WTC11 (cell line): ENCODE measurements at regions not wholly inside any gene's neighbourhood (a gene's known extent, or its start where the extent isn't known, plus 50 kb on each side); places are given as distances from the start of the nearest gene placed in this dataset.

Source experiments
- CBFB ChIP-seq: sonication (generic); formaldehyde crosslinking; IDR thresholded peaks from 2 replicates; pipeline ENCODE4 v1.8.1; 2022; ENCODE audit warnings: mild to moderate bottlenecking, low read depth, missing genetic modification reagents
- ESRRA ChIP-seq: sonication (generic); formaldehyde crosslinking; IDR thresholded peaks from 2 replicates; pipeline ENCODE4 v1.8.1; 2022; ENCODE audit warnings: mild to moderate bottlenecking, missing genetic modification reagents, borderline replicate concordance
- ZNF121 ChIP-seq: sonication (generic); formaldehyde crosslinking; IDR thresholded peaks from 2 replicates; pipeline ENCODE4 v1.8.0; 2023; ENCODE audit warnings: missing genetic modification reagents
- TF ChIP-seq, protein P1 (sequence below): sonication (generic); formaldehyde crosslinking; IDR thresholded peaks from 2 replicates; pipeline ENCODE4 v1.8.0; 2022; ENCODE audit warnings: mild to moderate bottlenecking, missing genetic modification reagents
- TF ChIP-seq, protein P2 (sequence below): sonication (generic); formaldehyde crosslinking; IDR thresholded peaks from 2 replicates; pipeline ENCODE4 v1.8.1; 2023; ENCODE audit warnings: mild to moderate bottlenecking, missing genetic modification reagents
- TF ChIP-seq, protein P3 (sequence below): sonication (generic); formaldehyde crosslinking; IDR thresholded peaks from 2 replicates; pipeline ENCODE4 v1.8.1; 2023; ENCODE audit warnings: mild to moderate bottlenecking, missing genetic modification reagents, moderate library complexity
- TF ChIP-seq, protein P4 (sequence below): fragments of 200-600 bp; IDR thresholded peaks from 2 replicates; pipeline ENCODE4 v1.8.0; 2022; ENCODE audit warnings: antibody characterized with exemption

- TF ChIP-seq, protein P1, sequence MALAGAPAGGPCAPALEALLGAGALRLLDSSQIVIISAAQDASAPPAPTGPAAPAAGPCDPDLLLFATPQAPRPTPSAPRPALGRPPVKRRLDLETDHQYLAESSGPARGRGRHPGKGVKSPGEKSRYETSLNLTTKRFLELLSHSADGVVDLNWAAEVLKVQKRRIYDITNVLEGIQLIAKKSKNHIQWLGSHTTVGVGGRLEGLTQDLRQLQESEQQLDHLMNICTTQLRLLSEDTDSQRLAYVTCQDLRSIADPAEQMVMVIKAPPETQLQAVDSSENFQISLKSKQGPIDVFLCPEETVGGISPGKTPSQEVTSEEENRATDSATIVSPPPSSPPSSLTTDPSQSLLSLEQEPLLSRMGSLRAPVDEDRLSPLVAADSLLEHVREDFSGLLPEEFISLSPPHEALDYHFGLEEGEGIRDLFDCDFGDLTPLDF (CRISPR knock-in tag): no peak
- TF ChIP-seq, protein P2, sequence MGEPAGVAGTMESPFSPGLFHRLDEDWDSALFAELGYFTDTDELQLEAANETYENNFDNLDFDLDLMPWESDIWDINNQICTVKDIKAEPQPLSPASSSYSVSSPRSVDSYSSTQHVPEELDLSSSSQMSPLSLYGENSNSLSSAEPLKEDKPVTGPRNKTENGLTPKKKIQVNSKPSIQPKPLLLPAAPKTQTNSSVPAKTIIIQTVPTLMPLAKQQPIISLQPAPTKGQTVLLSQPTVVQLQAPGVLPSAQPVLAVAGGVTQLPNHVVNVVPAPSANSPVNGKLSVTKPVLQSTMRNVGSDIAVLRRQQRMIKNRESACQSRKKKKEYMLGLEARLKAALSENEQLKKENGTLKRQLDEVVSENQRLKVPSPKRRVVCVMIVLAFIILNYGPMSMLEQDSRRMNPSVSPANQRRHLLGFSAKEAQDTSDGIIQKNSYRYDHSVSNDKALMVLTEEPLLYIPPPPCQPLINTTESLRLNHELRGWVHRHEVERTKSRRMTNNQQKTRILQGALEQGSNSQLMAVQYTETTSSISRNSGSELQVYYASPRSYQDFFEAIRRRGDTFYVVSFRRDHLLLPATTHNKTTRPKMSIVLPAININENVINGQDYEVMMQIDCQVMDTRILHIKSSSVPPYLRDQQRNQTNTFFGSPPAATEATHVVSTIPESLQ: no peak
- TF ChIP-seq CBFB (CRISPR knock-in tag) (no peak), ESRRA (CRISPR knock-in tag) (no peak), ZNF121 (CRISPR knock-in tag) (no peak)
- TF ChIP-seq, protein P3, sequence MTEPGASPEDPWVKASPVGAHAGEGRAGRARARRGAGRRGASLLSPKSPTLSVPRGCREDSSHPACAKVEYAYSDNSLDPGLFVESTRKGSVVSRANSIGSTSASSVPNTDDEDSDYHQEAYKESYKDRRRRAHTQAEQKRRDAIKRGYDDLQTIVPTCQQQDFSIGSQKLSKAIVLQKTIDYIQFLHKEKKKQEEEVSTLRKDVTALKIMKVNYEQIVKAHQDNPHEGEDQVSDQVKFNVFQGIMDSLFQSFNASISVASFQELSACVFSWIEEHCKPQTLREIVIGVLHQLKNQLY (CRISPR knock-in tag): no peak
- TF ChIP-seq, protein P4, sequence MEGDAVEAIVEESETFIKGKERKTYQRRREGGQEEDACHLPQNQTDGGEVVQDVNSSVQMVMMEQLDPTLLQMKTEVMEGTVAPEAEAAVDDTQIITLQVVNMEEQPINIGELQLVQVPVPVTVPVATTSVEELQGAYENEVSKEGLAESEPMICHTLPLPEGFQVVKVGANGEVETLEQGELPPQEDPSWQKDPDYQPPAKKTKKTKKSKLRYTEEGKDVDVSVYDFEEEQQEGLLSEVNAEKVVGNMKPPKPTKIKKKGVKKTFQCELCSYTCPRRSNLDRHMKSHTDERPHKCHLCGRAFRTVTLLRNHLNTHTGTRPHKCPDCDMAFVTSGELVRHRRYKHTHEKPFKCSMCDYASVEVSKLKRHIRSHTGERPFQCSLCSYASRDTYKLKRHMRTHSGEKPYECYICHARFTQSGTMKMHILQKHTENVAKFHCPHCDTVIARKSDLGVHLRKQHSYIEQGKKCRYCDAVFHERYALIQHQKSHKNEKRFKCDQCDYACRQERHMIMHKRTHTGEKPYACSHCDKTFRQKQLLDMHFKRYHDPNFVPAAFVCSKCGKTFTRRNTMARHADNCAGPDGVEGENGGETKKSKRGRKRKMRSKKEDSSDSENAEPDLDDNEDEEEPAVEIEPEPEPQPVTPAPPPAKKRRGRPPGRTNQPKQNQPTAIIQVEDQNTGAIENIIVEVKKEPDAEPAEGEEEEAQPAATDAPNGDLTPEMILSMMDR: no peak
Measured at GRCh38 chr6:66226109-66226508, 519.1 kb upstream of the EYS start.
